Left lobe of liver (tissue), 2 donors: ENCODE measurements at regions not wholly inside any gene's neighbourhood (a gene's known extent, or its start where the extent isn't known, plus 50 kb on each side); places are given as distances from the start of the nearest gene placed in this dataset.
"Not testable (repeated sequence)": the region's sequence is repeated elsewhere in the genome, so short reads cannot be mapped to it uniquely, and the experiment has no call there.

ENCODE experiments used
- ATAC-seq: fragments of 200-7000 bp; cut with Tn5 transposase; one replicate; pipeline ENCODE4 v1.9.1; 2020; ENCODE audit warnings: mild to moderate bottlenecking, moderate library complexity
- DNase-seq: peaks from one replicate; pipeline ENCODE4 v3.0.0-alpha.2; 2020; ENCODE audit warnings: low spot score
- donor health status: DM: no; HTN: no; CAD: no; lungs with moderate emphysema.
- donor health status: DM: no; HTN: yes; CAD: no.

DNA sequence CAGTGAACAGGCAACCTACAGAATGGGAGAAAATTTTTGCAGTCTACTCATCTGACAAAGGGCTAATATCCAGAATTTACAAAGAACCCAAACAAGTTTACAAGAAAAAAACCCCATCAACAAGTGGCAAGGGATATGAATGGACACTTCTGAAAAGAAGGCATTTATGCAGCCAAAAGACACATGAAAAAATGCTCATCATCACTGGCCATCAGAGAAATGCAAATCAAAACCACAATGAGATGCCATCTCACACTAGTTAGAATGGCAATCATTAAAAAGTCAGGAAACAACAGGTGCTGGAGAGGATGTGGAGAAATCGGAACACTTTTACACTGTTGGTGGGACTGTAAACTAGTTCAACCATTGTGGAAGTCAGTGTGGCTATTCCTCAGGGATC is 80.3 kb downstream of the ZNF474 start:
- ATAC-seq, DNase-seq: not testable (repeated sequence)

GRCh38 chr5:122218778-122219177 is 89.4 kb downstream of the ZNF474 start:
- ATAC-seq (no peak), DNase-seq (no peak)

- ATAC-seq (no peak), DNase-seq (no peak)
Measured at GRCh38 chr5:122219436-122220166, 90.3 kb downstream of the ZNF474 start.

- DNase-seq, result no peak
- peak; percentile 33 for ATAC-seq
Measured at GRCh38 chr5:122220511-122220910, 91.2 kb downstream of the ZNF474 start.

DNA sequence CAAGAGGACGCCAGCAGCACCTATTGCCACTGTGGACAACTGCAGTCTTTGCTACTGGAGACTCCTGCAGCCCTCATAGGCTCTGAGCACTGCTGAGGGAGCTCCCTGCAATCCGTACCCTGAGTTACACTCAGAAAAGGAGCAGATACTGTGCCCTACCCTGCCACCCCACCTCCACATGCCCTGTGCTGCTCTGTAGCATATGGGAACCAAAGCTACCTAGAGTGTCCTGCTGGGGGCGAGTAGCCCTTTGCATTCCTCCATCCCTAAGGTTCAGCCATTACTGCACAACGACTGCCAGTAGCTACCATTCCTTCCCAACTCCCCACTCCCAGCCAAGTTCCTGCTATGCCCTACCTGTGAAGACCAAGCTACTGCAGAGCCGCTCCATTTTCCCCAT is 90.2 kb upstream of the SNCAIP start:
- ATAC-seq (no peak), DNase-seq (no peak)

- DNase-seq (no peak), ATAC-seq (no peak)
Measured at GRCh38 chr5:122222580-122222979, 89.5 kb upstream of the SNCAIP start.

DNA sequence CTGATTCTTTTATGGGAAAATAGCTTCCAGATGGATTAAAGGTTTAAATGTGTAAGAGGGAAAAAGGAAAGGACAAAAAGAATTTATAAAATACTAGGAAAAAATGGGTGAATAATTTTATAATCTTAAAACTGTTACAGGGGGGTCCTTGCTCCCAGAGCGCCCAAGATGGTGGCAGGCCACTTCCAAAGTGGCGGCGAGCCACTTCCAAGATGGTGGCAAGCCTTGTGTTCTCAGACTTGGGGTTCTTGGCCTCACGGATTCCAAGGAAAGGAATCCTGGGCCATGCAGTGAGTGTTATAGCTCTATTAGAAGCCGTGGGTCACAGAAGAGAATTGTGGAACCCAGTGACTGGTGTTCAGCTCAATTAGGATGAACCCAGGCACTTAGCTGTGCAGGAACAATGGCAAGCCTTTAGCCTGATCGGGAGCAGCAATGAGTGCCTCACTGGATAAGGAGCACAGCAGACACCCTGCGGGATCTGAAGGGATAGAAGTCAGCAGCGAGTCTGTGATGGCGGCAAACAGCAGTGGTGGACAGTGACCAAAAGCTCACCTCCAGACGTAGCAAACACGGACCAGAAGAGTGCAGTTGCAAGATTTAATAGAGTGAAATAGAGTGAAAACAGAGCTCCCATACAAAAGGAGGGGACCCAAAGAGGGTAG is 83.2 kb upstream of the SNCAIP start:
- DNase-seq (no peak), ATAC-seq (no peak)

GRCh38 chr5:122229551-122229950 is 82.5 kb upstream of the SNCAIP start:
- DNase-seq (no peak), ATAC-seq (no peak)

- DNase-seq (no peak), ATAC-seq (no peak)
Measured at GRCh38 chr5:122236270-122237040, 75.6 kb upstream of the SNCAIP start.

GRCh38 chr5:122237906-122238305 is 74.1 kb upstream of the SNCAIP start:
- no peak for DNase-seq
- no peak for ATAC-seq

GRCh38 chr5:122252319-122252718 is 59.7 kb upstream of the SNCAIP start:
- ATAC-seq (no peak), DNase-seq (no peak)

DNA sequence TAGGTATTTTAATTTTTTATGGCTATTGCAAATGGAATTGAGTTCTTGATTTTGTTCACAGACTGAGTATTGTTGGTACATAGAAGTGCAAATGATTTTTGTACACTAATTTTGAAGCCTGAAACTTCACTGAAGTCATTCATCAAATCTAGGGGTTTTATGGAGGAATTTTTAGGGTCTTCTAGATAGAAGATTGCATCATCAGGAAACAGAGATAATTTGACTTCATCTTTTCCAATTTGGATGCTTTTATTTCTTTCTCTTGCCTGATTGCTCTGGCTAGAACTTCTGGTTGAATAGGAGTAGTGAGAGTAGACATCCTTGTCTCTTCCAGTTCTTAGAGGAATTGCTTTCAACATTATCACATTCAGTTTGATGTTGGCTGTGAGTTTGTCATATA is 58.2 kb upstream of the SNCAIP start:
- DNase-seq (no peak), ATAC-seq (no peak)

GRCh38 chr5:122256388-122256787 is 55.6 kb upstream of the SNCAIP start:
- DNase-seq (no peak), ATAC-seq (no peak)

DNA sequence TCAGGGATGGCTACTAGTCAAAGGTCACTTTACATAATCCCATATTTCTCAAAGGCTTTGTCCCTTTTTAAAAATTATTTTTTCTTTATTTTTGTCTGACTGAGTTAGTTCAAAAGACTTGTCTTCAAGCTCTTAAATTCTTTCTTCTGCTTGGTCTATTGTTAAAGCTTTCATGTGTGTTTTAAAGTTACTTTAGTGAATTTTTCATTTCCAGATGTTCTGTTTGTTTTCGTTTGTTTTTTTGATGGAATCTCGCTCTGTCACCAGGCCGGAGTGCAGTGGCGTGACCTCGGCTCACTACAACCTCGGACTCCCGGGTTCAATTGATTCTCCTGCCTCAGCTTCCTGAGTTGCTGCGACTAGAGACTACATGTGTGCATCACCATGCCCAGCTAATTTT is 55.0 kb upstream of the SNCAIP start:
- no peak for DNase-seq
- ATAC-seq, result no peak

DNA sequence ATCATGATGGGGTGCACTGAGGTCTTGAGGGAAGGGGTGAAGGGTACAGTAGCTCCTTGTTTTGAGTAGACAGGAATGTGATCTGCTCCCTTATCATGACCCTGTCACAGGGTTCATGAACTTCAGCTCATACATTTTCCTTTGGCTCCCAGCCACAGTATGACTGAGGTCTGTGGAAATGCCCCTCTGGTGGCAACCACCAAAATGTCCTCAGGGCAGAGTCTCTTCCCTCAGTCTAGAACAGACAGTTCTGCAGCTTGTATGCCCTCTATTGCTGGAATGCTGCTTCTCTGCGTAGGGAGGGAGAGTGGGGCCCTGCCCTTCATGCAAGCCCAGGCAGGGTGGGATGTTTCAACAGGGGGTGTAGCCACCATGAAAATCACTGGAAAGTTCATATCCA is 53.8 kb upstream of the SNCAIP start:
- ATAC-seq, result no peak
- no peak for DNase-seq

GRCh38 chr5:122258840-122259239 is 53.2 kb upstream of the SNCAIP start:
- no peak for ATAC-seq

GRCh38 chr5:122259995-122260394 is 52.0 kb upstream of the SNCAIP start:
- no peak for ATAC-seq
- DNase-seq, result no peak

More at GRCh38 chr5:122258840-122259239, 53.2 kb upstream of the SNCAIP start:
- DNase-seq, result no peak

GRCh38 chr5:122262103-122262502 is 49.9 kb upstream of the SNCAIP start:
- ATAC-seq (no peak), DNase-seq (no peak)
